OCI-LY3 (cell line): ENCODE measurements at regions not wholly inside any gene's neighbourhood (a gene's known extent, or its start where the extent isn't known, plus 50 kb on each side); places are given as distances from the start of the nearest gene placed in this dataset.
"Not testable (repeated sequence)": the region's sequence is repeated elsewhere in the genome, so short reads cannot be mapped to it uniquely, and the experiment has no call there.

ENCODE experiments used
- H2AFZ ChIP-seq: fragments of 200-600, 300-600 bp; shearing (Covaris generic); 2 replicates; pipeline ENCODE4 v1.6.0; 2014; ENCODE audit warnings: antibody characterized with exemption, low read depth, low read length
- H3K27ac ChIP-seq: fragments of 200-600, 300-600 bp; sonication (generic); 2 replicates; pipeline ENCODE4 v1.5.1; 2014; ENCODE audit warnings: mild to moderate bottlenecking, low read length, moderate library complexity, mixed read lengths
- H3K27me3 ChIP-seq: fragments of 200-600, 300-600 bp; sonication (generic); 2 replicates; pipeline ENCODE4 v1.6.1; 2014; ENCODE audit warnings: low read depth, low read length, mixed read lengths
- H3K36me3 ChIP-seq: fragments of 200-600, 300-600 bp; sonication (generic); replicated peaks from 2 replicates; pipeline ENCODE3; 2014; ENCODE audit warnings: low read depth, low read length, mixed read lengths
- H3K4me1 ChIP-seq: fragments of 300-600, 200-600 bp; sonication (generic); 2 replicates; pipeline ENCODE4 v1.6.1; 2014; ENCODE audit warnings: low read length, mixed read lengths
- H3K4me2 ChIP-seq: fragments of 200-600, 300-600 bp; sonication (generic); 2 replicates; pipeline ENCODE4 v1.6.1; 2014; ENCODE audit warnings: low read length, mixed read lengths
- H3K4me3 ChIP-seq: fragments of 300-600, 200-600 bp; sonication (generic); 2 replicates; pipeline ENCODE4 v1.5.1; 2014; ENCODE audit warnings: antibody characterized with exemption, mild to moderate bottlenecking, low read length, moderate library complexity
- H3K79me2 ChIP-seq: fragments of 300-600, 200-600 bp; shearing (Covaris generic); 2 replicates; pipeline ENCODE4 v1.6.1; 2014; ENCODE audit warnings: mild to moderate bottlenecking, low read length, mixed read lengths
- H3K9ac ChIP-seq: fragments of 300-600, 200-600 bp; shearing (Covaris generic); 2 replicates; pipeline ENCODE4 v1.6.0; 2014; ENCODE audit warnings: mild to moderate bottlenecking, low read length, moderate library complexity
- H3K9me3 ChIP-seq: fragments of 200-600, 300-600 bp; shearing (Covaris generic); 2 replicates; pipeline ENCODE4 v1.6.1; 2014; ENCODE audit warnings: low read length, mixed read lengths; ENCODE audit not compliant: insufficient read depth
- H4K20me1 ChIP-seq: fragments of 200-600, 300-600 bp; sonication (generic); 2 replicates; pipeline ENCODE4 v1.6.1; 2016; ENCODE audit warnings: low read length, mixed read lengths; ENCODE audit not compliant: insufficient read depth
- EZH2phosphoT487 ChIP-seq: fragments of 200-600 bp; shearing (Covaris generic); IDR thresholded peaks from 2 replicates; pipeline ENCODE4 v1.6.1; 2018; ENCODE audit warnings: antibody characterized with exemption, mixed run types, low read depth
- TF ChIP-seq, protein P1 (sequence below): fragments of 200-600, 300-600 bp; sonication (generic); IDR thresholded peaks from 2 replicates; pipeline ENCODE4 v1.5.1; 2014; ENCODE audit warnings: antibody characterized with exemption, low read length, low read depth

- Histone ChIP-seq H3K4me2 (no peak overlapping the region), H3K36me3 (no peaks in the 10 kb centered on the region), H3K4me1 (no peaks in the 10 kb centered on the region), H3K9me3 (no peaks in the 10 kb centered on the region; the same call in 1 of the 2 replicates), H3K27ac (no peak overlapping the region), H2AFZ (no peak overlapping the region), H3K79me2 (no peaks in the 10 kb centered on the region), H4K20me1 (no peaks in the 10 kb centered on the region), H3K27me3 (peaks cover 25% of the 10 kb centered on the region; the same call in 1 of the 2 replicates), H3K4me3 (no peak overlapping the region), H3K9ac (no peak overlapping the region)
- TF ChIP-seq, protein P1, sequence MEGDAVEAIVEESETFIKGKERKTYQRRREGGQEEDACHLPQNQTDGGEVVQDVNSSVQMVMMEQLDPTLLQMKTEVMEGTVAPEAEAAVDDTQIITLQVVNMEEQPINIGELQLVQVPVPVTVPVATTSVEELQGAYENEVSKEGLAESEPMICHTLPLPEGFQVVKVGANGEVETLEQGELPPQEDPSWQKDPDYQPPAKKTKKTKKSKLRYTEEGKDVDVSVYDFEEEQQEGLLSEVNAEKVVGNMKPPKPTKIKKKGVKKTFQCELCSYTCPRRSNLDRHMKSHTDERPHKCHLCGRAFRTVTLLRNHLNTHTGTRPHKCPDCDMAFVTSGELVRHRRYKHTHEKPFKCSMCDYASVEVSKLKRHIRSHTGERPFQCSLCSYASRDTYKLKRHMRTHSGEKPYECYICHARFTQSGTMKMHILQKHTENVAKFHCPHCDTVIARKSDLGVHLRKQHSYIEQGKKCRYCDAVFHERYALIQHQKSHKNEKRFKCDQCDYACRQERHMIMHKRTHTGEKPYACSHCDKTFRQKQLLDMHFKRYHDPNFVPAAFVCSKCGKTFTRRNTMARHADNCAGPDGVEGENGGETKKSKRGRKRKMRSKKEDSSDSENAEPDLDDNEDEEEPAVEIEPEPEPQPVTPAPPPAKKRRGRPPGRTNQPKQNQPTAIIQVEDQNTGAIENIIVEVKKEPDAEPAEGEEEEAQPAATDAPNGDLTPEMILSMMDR, result no peak
- no peak for TF ChIP-seq EZH2phosphoT487
Measured at GRCh38 chr2:173719471-173719870, 245.7 kb downstream of the SP3 start.

GRCh38 chr2:173720306-173720705 lies 244.9 kb downstream of the SP3 start:
- H3K79me2 ChIP-seq, result no peaks in the 10 kb centered on the region
- H3K36me3 ChIP-seq, result no peaks in the 10 kb centered on the region
- peaks cover 25% of the 10 kb centered on the region; the same call in 1 of the 2 replicates for H3K27me3 ChIP-seq
- H3K27ac ChIP-seq, result no peak overlapping the region
- no peak overlapping the region for H2AFZ ChIP-seq
- no peak overlapping the region for H3K4me3 ChIP-seq
- H4K20me1 ChIP-seq, result no peaks in the 10 kb centered on the region
- no peaks in the 10 kb centered on the region for H3K4me1 ChIP-seq
- no peaks in the 10 kb centered on the region; the same call in 1 of the 2 replicates for H3K9me3 ChIP-seq
- no peak overlapping the region for H3K9ac ChIP-seq
- no peak for TF ChIP-seq EZH2phosphoT487
- TF ChIP-seq, protein P1, result no peak
- H3K4me2 ChIP-seq, result no peak overlapping the region

DNA sequence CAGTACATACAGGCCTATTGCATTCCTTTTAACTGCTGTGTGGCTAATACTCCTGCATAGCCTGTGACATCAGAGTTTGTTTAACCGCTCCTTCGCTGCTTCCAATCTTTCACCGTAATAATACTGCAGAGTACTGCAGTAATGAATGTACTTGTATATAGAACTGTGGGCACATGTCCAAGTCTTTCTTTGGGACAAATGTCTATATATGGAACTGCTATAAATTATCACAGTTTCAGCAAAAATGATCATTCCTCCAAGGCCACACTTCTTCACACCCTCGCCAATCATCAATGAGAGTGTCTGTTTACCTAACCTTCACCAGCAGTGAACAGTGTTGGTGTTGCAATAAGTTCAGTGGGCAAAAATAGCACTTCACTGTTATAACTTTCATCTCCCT lies 230.4 kb downstream of the SP3 start:
- H3K9me3 ChIP-seq, result no peaks in the 10 kb centered on the region
- H3K4me1 ChIP-seq, result no peaks in the 10 kb centered on the region
- no peaks in the 10 kb centered on the region for H3K36me3 ChIP-seq
- no peak overlapping the region for H3K4me2 ChIP-seq
- H3K79me2 ChIP-seq, result no peaks in the 10 kb centered on the region
- TF ChIP-seq EZH2phosphoT487, result no peak
- TF ChIP-seq, protein P1, result no peak
- no peak overlapping the region for H3K27ac ChIP-seq
- H2AFZ ChIP-seq, result no peak overlapping the region
- H4K20me1 ChIP-seq, result no peaks in the 10 kb centered on the region
- no peak overlapping the region for H3K4me3 ChIP-seq
- no peaks in the 10 kb centered on the region for H3K27me3 ChIP-seq
- no peak overlapping the region for H3K9ac ChIP-seq

GRCh38 chr2:173737954-173738575 lies 227.1 kb downstream of the SP3 start:
- not testable (repeated sequence) for H3K4me3 ChIP-seq, H3K79me2 ChIP-seq, H3K9ac ChIP-seq, H3K4me2 ChIP-seq, H3K27me3 ChIP-seq, H3K4me1 ChIP-seq, H3K27ac ChIP-seq, H4K20me1 ChIP-seq, H3K9me3 ChIP-seq, H3K36me3 ChIP-seq, H2AFZ ChIP-seq
